HUDEP-2 (cell line): ENCODE measurements at regions not wholly inside any gene's neighbourhood (a gene's known extent, or its start where the extent isn't known, plus 50 kb on each side); places are given as distances from the start of the nearest gene placed in this dataset.
"Not testable (repeated sequence)": the region's sequence is repeated elsewhere in the genome, so short reads cannot be mapped to it uniquely, and the experiment has no call there.

ENCODE experiments used
- DNase-seq, 76 experiments: peaks; one replicate each; lab custom pipeline; 2025; ENCODE audit not compliant: unreplicated experiment in 76 of 76; lab: John Stamatoyannopoulos, UW

DNA sequence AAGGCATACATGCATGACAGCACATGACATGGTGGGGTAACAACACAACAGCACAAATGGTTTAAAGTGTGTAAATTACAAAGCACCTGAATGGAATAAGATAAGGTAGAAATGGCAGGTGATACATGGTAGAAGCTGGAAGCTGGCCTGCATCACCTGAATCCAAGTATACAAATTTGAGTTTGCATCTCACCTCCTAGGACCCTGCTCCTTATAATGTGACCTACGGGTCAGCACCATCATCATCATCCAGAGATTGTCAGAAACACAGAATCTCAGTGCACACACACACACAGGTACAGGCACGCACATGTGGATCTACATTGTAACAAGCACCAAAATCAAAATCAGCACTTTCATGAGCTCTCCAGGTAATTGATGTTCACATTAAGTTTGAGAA is 1048.2 kb upstream of the AUTS2 start:
- DNase-seq: no peak

DNA sequence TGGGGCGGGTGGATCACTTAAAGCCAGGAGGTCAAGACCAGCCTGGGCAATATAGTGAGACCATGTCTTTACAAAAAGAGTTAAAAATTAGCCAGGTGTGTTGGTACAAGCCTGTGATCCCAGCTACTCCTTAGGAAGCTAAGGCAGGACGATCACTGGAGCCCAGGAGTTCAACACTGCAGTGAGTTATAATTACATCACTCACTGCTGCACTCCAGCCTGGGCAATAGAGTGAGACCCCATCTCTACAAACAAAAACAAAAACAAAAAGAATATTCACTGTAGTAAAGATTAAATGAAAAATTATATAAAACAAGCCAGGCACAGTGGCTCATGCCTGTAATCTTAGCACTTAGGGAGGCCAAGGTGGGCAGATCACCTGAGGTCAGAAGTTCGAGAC is 1047.6 kb upstream of the AUTS2 start:
- DNase-seq: no peak

DNA sequence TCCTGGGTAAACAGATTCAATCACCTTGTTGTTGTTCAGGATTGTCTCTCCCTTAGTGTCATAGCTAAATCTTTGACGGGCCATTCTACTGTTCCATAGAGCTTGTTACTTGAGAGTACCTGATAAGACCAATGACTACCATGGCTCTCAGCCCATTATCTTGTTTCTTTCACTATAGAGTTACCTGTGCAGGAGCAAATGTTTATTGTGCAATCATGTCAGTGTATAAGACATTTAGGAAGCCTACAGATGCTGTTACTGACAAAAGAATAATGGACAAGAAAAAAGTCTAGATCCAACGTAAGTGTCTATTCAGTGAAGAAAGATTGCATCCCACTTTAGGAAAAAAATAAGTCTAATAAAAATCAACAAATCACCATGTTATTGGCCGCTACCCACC is 1041.7 kb upstream of the AUTS2 start:
- no peak for DNase-seq

DNA sequence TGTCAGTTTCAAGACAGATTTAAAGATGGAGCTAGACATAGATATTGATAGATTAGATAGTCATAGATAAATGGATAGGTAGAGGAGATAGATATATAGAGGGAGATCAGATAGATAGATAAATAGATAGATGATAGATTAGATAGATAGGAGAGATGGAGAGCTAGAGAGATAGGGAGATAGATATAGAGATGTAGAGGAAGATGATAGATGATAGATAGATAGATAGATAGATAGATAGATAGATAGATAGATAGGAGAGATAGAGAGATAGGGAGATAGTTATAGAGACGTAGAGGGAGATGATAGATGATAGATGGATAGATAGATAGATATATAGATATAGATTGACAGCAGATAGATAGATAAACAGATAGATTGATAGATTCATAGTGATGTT is 1038.8 kb upstream of the AUTS2 start:
- no peak for DNase-seq

DNA sequence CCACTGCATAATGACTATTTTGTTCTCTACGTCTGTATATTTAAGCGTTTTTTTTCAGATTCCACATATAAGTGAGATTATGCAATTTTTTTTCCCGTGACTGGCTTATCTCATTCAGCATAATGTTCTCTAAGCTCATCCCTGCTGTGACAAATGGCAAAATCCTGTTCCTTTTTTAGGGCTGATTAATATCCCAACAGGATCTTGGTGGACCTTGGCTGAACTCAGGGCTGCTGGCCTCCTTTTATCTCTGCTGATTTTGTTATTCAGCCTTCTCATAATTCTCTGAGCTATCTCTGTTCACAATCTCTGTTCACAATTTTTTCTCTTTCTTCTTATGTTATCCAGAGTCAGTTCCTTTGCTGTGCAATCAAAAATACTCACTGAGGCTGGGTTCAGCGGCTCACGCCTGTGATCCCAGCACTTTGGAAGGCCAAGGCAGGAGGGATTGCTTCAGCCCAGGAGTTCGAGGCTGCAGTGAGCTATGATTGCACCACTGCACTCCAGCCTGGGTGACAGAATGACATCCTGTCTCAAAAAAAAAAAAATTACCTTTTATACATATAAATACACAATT is 1035.9 kb upstream of the AUTS2 start:
- DNase-seq: no peak

DNA sequence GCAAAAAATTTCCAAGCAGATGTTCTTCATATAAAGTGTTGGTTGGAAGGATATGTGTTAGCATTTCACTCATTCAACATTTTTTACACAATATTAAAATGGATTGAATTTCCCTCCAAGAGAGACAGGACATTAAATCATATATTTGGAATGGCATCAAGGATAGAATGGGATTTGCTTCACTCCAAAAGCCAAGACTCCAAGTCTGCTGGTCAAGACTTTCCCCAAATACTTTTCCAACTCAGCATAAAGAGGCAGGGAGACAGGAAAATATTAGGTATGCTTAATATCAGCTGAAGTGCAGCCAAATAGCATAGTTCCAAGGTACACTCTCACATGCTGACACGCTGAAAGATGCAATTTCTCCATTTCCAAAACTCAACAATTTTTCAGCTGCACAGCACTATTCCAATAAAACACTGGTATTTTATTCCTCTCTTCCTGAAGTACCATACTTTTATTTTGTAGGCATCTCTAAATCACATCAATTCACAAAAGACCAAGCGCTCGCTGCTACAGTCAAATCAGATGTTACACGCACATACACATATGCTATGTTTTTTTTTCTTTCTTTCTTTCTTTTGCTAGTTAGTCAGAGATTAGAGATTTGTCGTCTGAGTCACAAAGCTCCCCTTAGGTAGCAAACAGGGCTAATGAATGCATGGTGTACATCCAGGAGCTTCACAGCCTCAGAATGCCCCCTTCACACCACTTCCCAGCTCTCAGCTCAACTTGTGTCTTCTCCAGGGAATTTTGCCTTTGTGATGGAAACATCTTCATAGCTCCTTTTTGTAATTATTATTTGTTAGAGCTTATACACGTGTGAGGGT is 1033.8 kb upstream of the AUTS2 start:
- DNase-seq: no peak

DNA sequence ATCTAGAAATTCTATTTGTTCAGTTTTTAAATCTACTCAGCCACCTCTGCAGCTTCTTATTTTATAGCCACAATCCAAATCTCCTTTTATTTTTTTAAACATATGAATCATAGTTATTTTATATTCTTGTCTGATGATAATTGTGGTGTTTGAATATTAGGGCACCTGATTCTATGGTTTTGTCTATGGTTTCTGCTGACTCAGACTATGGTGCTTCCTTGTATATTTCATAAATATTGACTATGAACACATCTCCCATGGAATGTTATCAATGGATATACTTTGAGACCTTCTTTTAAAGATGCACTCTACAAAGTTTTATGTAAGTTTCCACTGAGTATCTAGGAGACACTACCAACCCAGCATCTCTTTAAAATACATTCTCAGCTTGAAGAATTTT is 1027.0 kb upstream of the AUTS2 start:
- no peak for DNase-seq

DNA sequence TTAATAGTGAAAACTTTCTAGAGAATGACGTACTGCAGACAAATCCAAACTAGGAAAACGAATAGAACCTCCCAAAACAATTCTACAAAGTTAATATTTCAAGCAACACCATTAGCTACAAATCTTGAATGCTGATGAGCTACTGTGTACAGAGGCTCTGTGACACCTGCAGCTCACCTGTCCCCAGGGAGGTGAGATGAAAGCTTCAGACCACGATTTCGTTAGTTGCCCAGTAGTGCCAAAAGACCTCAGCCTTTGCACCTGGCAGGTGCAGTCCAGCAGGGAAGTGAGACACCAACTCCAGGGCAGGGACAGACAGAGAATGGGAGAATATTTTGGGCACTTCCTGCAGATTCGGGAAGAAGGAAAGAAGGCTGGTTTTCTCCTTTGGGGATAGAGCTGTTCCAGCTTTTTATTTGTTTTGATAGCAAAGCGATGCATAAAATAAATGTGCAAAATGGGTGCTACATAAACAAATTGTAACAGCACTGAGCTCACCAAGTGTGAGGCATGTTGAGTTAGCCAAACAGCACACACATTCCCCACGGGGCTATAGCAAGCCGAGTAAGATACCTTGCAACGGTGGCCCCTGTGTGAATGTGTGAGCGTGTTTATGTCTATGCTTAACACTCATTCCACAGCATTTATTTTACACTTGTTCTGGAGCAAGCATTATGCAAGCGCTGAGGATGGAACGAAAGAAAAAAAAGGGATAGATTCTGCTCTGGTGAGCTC is 1024.8 kb upstream of the AUTS2 start:
- no peak for DNase-seq

DNA sequence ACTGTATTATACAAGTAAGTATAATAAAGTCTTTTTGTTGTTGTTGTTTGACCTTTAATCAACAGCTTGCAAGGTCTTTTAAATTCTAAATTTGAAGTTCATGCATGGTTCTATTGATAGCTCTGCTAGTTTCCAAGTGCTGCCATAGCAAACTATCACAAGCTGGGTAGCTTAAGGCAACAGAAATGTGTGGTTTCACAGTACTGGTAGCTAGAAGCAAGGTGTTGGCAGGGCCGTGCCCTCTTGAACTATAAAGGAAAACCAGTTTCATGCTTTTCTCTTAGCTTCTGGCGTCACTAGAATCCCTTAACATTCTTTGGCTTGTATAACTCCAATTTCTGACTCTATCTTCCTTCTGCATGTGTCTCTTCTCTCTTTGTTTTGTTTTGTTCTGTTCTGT is 1021.9 kb upstream of the AUTS2 start:
- no peak for DNase-seq

DNA sequence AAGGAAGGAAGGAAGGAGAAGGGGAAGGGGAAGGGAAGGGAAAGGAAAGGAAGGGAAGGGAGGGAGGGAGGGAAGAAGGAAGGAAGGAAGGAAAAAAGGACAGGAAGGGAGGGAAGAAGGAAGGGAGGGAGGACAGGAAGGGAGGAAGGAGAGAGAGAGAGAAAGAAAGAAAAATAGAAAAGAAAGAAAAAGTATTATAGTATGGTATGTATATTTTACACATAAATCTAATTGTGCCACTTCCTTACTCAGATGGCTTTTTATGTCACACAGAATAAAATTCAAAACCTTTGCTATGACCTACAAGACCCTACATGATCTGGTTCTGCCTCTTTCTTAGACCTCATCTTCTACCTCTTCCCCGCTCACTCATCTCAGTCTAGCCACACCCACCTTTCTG is 1016.9 kb upstream of the AUTS2 start:
- no peak for DNase-seq

DNA sequence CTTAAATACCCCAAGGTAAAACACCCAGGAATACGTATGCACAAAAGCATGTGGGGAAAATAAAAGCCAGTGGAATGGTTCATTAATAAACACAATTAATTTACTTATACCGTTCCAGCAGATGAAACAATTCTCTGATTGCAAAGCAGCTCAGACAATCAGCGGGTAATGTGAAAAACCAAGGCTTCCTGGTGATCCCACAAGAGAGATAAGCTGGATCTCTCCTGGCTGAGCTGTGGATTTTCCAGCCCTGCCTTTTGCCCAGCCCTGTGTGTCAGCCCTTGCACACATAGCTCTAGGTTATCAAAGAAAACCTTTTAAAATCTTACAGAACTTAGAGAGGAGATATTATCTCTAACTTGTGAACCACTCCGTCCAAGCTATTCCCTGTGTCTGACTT is 1010.7 kb upstream of the AUTS2 start:
- no peak for DNase-seq

DNA sequence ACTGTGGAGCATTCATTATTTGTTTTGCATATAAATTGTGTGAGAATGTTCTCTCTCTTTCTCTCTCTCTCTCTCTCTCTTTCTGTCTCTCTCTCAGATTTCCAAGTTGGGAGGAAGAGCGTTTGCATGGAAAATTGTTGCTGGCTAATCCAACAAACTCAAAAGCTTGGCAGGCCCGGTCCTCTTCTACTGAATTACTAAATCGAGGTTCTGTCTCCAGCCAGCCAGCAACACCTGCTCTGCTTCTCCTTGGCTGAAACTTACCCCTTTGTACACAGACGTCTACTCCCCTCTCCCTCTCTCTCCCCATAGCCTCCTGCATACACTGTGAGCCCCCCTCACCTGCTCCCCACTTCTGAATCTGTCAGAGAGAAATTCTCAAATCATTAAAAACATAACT is 996.4 kb upstream of the AUTS2 start:
- no peak for DNase-seq

DNA sequence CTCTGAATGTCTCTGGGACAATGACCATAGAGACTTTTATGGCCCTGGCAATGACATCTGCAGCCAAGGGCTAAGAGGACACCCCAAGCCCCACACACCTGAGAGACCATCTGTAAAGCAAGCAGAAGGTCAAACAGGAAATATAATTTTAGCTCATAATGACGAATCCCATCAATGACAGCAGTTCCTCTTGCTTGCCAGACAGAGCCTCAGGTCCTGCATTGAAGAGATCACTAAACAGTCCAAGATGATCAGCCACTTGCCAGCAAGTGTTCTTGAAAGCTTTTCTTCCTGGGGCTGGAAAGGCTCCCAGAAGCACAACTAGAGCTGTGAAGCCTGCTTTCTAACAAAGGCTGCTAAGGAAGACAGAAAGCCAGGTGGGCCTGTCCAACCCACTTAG is 993.7 kb upstream of the AUTS2 start:
- no peak for DNase-seq

DNA sequence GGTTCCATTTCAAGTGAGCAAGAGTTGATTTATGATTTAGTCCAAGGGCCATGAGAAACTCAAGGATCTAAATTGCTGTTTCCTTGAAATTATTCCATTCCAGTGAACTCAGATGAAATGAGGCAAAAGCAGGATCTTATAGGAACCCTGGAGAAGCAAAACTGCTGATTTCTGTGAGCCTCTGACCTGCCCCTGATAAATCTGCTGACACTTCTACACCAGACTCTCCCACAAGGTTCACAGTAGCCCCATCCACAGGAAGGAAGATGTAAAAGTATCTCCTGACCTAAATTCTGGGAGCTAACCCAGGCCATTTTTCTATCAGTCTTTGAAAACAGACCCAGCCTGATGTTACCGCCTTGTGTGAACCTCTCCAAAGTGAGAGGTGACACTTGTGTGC is 987.6 kb upstream of the AUTS2 start:
- no peak for DNase-seq

DNA sequence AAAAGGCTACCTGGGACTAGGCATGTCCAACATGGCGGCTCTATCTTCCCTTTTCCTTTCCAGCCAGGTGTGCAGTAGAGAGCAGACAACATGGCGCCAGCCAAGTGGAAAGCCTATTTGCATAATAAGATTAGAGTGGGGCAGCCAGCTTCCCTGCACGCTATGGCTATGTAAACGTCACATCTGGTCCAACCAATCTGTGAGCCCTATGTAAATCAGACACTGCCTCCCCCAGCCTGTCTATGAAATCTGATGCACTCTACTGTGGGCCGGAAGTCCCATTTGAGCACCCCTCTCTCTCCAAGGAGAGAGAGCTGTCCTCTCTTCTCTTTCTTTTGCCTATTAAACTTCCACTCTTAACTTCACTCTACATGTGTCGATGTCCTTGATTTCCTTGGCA is 984.9 kb upstream of the AUTS2 start:
- no peak for DNase-seq

DNA sequence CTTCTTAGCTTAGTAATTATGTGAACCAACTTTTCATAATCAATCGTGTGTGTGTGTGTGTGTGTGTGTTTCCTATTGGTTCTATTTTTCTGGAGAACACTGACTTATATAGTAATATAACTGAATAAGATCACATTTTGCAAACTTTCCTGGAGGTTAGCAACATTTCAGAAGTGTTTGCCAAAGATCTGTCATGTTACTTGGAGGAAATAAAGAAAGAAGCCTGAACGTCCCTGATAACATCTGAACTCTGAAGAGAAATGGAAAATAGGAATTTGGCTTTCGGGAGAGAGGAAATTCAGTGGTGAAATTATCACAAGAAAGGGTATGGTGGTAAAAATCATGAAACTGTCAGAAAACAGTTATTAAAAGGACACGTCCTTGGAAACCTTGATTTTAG is 984.4 kb upstream of the AUTS2 start:
- DNase-seq: no peak

DNA sequence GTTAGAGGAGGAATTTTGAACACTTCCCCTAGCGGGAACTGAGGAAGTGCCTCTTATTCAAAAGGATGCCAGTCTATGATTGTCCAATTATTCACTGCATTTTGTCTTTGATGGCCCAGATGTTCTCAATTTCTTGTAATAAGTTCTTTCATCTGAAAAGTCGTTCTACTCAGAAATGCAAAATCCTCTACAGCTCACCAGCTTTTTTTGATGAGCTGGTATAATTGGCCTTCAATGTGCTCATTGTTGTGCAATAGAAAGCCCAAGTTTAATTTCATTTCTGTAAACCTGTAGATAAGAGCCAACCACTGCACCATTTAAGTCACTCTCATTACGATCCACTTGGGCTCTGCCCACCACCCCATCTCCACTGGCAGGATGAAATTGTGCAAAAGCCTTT is 978.7 kb upstream of the AUTS2 start:
- no peak for DNase-seq

DNA sequence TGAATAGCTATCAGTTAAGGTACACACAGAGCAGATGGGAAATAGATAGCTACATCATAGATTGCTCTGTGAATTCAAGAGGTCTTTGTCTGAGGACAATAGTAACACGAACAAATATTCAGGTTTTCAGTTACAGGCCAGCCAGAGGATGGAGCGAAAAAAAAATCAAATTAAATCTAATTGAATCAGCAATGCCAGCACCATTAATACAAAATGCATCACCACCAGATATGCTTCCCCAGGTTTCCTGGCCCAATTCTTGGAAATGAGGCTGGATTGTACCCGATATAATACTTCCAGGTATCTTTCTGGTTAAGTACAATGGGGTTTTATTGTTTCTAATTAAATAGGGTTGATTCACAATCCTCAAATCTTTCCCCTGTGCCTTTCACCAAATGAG is 975.8 kb upstream of the AUTS2 start:
- no peak for DNase-seq

DNA sequence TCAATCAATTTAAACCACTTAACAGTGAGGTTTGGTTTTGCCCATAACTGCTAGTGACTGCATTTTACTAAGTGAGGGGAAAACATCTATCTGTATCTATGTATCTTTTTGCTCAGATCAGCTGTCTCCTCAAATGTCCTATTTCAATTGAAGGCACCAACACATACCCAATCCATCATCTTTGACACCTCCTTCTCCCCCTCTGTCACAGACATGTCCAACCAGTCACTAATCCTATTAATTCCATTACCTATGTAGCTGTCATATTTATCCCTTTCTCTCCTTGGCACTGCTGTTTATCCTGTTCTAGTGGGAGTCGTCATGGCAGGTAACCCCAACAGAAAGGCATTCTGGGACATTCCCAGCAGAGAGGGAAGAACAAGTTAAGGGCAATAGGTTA is 975.2 kb upstream of the AUTS2 start:
- no peak for DNase-seq

DNA sequence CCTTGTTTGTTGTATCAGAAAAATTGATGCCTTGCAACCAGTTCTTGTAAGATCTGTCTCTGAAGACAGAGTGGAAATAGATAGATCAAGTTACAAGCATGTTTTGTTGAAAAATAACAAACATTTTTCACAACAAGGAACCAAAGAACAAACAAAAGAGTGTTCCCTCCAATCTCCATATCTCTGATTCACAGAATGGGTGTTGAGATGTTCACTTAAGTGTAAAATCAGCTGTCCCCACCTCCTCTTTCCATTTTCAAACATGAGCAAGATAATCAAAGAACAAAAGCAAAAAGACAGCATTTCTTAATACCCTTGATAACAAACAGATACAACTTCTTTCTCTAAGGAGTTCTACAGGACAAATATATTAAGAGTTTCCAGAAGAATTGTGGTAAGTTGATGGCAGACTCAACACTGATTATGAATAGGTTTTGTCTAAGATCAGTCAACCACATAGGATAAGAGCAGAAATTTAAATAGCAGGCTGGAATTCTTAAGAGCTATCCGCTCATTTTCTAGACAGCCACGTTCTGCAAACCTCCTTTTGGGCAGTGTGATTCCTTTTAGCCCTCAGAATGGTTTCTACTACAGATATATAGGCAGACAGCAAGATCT is 970.9 kb upstream of the AUTS2 start:
- no peak for DNase-seq

DNA sequence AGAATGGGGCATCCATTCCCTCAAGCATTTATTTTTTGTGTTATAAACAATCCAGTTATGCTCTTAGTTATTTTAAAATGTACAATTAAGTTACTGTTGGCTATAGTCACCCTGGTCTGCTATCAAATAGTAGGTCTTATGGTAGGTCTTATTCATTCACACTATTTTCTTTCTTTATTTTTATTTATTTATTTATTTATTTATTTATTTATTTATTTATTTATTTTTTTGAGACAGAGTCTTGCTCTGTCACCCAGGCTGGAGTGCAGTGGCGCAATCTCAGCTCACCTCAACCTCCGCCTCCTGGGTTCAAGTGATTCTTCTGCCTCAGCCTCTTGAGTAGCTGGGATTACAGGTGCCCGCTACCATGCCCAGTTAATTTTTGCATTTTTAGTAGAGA is 967.4 kb upstream of the AUTS2 start:
- not testable (repeated sequence) for DNase-seq

DNA sequence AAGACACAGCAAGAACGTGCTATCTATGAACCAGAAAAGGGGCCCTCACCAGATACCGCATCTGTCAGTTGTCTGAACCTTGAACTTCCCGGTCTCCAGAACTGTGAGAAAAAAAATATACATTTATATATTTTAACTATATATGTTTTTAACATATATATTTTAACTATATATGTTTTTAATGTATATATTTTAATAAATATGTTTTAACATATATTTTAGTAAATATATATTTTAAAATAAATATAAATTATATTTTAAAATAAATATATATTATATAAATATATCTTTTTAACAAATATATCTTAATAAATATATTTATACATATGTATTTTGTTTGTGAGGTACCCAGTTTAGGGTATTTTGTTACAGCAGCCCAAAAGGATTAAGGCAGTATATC is 958.2 kb upstream of the AUTS2 start:
- DNase-seq: no peak
